Stimulated activated CD4-positive, alpha-beta T cell treated with anti-CD3 and anti-CD28 coated beads, Interleukin-4, amount 100 ng/mL, for 1 hour (primary cell): ENCODE measurements at regions not wholly inside any gene's neighbourhood (a gene's known extent, or its start where the extent isn't known, plus 50 kb on each side); places are given as distances from the start of the nearest gene placed in this dataset.

ENCODE experiments used
- DNase-seq: peaks from one replicate; pipeline ENCODE4 v3.0.0-alpha.2; 2020

GRCh38 chr1:172895050-172895460 lies 155.7 kb downstream of the TNFSF18 start:
- no peak for DNase-seq

GRCh38 chr1:172895761-172896160 lies 155.0 kb downstream of the TNFSF18 start:
- no peak for DNase-seq

GRCh38 chr1:172897738-172898137 lies 153.0 kb downstream of the TNFSF18 start:
- DNase-seq, result no peak

- no peak for DNase-seq
Observed at GRCh38 chr1:172898866-172899265, 151.9 kb downstream of the TNFSF18 start.

GRCh38 chr1:172900376-172900997 lies 150.3 kb downstream of the TNFSF18 start:
- DNase-seq, result no peak

- no peak for DNase-seq
Observed at GRCh38 chr1:172902200-172902599, 148.5 kb downstream of the TNFSF18 start.

- no peak for DNase-seq
Observed at GRCh38 chr1:172902861-172903381, 147.8 kb downstream of the TNFSF18 start.

GRCh38 chr1:172903581-172904220 lies 147.0 kb downstream of the TNFSF18 start:
- no peak for DNase-seq

GRCh38 chr1:172905452-172905851 lies 145.3 kb downstream of the TNFSF18 start:
- DNase-seq, result no peak

GRCh38 chr1:172906778-172907592 lies 143.8 kb downstream of the TNFSF18 start:
- DNase-seq, result no peak

GRCh38 chr1:172907834-172908326 lies 142.9 kb downstream of the TNFSF18 start:
- no peak for DNase-seq

GRCh38 chr1:172909606-172910326 lies 141.0 kb downstream of the TNFSF18 start:
- no peak for DNase-seq

- no peak for DNase-seq
Observed at GRCh38 chr1:172912765-172913260, 137.9 kb downstream of the TNFSF18 start.

GRCh38 chr1:172914501-172915144 lies 136.1 kb downstream of the TNFSF18 start:
- DNase-seq, result no peak

- DNase-seq, result no peak
Observed at GRCh38 chr1:172915271-172915670, 135.5 kb downstream of the TNFSF18 start.

- DNase-seq, result no peak
Observed at GRCh38 chr1:172916116-172916515, 134.6 kb downstream of the TNFSF18 start.

GRCh38 chr1:172917972-172918371 lies 132.8 kb downstream of the TNFSF18 start:
- no peak for DNase-seq

- DNase-seq, result no peak
Observed at GRCh38 chr1:172918478-172918877, 132.3 kb downstream of the TNFSF18 start.

GRCh38 chr1:172926070-172926469 lies 124.7 kb downstream of the TNFSF18 start:
- DNase-seq, result no peak

GRCh38 chr1:172928412-172928811 lies 122.3 kb downstream of the TNFSF18 start:
- no peak for DNase-seq

GRCh38 chr1:172929006-172929405 lies 121.7 kb downstream of the TNFSF18 start:
- DNase-seq, result no peak

- no peak for DNase-seq
Observed at GRCh38 chr1:172930142-172930541, 120.6 kb downstream of the TNFSF18 start.
